ENCODE measurements at regions not wholly inside any gene's neighbourhood (a gene's known extent, or its start where the extent isn't known, plus 50 kb on each side); places are given as distances from the start of the nearest gene placed in this dataset.

DNA sequence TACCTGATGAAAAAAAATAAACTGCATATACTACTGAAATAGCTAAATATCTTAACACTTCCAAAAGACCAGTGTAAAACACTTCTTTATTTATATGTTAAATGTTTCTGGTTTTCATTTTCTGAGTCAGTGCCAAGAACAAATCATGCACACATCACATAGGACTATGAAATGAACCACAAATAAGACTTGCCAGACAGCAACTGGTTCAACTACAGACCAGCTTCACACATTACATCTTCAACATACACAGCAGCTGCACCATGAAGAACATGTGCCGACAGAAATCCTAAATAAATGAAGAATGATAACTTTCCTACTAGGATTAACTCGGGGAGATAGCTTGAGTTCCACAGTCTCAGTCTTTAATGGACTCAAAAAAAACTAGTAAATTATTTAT lies 168.3 kb upstream of the STXBP5 start:
- DNase-seq (ENCODE audit: low spot score), result no peak

DNA sequence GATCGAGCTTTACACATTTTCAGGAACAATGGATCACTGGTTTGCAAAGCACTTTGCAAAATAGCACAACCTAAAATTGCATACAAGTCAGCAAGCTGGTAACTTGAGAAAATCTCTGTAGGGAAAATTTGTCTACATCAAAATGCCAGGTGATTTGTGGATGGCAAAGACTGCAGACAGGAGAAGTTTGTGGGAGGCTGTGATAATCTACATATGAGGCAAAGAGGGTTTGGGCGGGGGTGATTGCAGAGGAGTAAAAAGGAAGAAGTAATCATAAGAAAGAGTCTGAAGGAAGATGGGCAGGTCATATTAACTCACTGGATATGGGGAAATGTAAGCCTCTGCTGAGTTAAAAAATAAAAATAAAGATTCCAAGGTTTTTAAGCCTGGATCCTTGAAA lies 166.3 kb upstream of the STXBP5 start:
- no peak for DNase-seq (ENCODE audit: low spot score)

DNA sequence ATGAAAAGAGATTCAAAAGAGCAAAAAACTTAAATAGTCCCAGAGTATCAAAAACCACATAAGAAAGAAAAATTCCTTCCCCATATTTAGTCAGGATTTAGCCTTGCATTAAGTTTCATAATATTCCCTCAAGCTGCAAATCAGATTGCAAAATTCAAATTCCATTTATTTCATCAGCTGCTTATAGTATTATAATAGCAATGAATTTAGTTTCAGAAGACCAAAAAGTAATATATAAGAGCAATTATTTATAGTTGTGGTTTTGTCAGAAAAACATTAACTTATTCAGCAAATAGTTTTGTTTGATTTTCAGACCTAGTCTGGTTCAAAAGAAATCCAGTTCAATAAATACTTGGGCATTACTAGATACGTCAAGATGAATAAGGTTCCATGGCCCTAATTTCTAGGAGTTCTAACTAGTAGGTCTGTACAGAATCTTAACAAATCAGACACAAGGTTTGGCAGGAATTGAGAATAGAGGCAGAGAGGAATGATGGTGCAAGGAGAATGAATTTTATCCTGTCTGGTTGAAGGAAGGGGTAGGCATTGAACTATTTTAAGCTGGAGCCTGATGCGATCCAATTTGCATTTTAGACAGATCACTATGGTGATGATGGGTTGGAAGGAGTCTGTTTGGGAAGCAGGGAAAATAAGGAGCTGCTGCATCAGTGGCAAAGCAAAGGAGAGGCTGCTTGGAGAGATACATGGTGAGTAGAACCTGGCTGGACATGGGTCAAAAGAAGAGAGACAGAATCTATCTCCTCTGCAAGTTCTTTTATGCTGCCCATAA lies 163.9 kb upstream of the STXBP5 start:
- no peak for DNase-seq (ENCODE audit: low spot score)

DNA sequence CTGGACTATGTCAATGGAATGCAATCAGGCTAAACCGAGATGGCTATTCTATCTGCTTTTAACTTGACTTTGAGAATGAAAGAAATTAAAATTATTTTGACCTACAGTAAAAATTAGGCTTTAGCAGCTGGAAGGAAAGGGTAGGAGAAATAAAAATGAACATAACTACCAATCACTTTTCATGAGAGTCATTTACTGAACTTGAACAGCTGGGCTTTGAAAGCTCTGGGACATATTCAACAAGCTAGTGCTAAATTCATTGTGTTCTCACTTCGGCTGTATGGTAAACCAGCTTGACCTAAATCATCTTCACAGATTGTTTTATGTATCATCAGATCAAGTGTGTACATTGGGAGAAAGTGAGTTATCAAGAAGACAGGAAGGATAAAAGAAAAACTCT lies 161.5 kb upstream of the STXBP5 start:
- DNase-seq (ENCODE audit: low spot score), result no peak

DNA sequence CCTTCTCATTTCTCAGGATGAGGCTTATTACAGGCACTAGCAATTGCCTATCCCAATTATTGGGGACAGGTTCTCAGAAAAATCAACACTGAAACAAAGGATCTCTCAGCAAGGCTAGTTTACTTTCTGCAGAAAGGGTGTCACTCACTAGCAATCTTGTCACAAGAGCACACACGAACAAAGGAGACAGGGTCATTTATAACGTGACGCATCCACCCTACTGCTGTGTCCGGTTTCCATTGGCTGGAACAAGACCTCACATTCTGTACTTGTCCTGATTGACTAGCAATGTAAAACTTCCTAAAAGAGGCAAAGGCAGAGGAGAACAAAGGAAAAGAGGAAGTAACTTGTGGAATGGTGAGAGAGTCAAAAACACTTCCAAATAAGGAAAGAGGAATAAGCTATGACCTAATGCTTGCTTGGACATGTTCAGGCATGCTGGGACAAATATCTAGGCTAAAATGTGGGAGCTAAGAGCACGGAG lies 160.2 kb upstream of the STXBP5 start:
- DNase-seq (ENCODE audit: low spot score), result no peak

DNA sequence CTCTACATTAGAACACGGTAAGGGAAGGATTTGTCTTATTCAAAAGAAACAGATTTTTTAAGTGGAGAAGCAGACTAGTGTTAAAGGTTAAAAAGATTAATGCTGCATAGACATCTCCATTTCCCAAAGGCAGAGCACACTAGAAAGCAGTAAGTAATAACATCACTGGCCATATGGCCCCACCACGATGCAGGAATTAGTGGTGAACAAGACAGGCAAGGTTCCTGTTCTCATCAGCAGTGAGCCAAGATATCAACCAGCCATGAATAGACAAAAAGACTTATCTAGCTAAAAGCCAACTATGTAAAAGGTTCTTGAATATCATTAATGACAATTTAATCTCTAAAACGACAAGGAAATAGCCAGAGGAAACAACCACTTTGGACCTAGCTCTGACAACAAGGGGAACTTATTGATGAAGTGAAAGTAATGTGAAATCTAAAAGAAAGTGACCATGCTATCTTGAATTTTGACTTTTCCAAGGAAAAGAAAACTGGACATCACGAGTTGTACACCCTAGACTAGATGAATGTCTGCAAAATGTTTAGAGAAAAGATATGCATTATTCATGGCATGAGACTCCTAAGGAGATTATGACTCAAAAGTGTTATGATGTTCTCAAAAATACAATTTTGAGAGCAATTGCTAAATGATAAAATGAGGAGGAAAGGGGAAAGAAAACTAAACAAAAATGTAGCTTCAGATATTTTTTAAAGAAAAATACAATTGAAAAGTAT lies 157.9 kb upstream of the STXBP5 start:
- no peak for DNase-seq (ENCODE audit: low spot score)

DNA sequence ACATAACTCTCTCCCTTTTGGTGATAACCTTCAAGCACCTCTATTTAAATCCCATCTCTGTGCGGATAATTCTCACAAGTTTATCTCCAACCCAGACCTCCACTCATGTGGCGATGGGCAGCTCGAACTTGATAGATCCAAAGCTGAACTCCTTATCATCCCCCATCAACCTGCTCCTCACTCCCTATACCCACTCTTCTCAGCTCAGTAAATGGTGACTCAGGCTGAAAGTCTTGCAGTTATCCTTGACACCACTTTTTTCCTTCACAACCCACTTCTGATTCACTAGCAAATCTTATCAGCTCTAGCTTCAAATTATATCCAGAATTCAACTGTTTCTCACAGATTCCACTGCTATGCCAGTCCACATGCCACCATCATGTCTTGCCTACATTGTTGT lies 155.3 kb upstream of the STXBP5 start:
- DNase-seq (ENCODE audit: low spot score), result no peak

DNA sequence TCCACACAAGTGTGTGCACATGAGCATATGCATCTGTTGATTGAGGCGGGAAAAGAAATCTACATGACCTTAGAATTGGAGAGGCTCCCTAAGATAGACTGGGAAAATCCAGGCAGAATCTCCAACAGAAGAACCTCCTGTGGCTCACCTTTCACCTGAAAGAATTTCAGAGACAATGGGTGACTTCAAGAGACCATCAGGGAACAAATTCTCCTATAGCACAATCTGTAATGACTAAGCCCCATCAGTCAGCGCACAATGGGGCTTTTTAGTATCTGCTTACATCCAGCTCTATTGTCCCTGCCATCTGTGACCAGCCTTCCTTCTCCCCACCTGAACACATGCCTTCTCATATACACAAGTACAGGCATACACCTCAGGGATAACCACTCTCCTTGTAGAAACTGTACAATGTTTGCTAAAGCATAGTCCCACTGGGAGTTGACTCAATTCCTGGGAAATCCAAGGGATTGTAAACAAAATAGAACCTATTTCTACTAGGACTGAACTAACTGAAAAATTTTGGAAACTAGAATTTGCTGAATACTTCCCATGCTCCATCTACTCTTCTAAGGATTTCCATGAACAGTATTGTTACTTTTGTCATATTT lies 150.8 kb upstream of the STXBP5 start:
- no peak for DNase-seq (ENCODE audit: low spot score)

DNA sequence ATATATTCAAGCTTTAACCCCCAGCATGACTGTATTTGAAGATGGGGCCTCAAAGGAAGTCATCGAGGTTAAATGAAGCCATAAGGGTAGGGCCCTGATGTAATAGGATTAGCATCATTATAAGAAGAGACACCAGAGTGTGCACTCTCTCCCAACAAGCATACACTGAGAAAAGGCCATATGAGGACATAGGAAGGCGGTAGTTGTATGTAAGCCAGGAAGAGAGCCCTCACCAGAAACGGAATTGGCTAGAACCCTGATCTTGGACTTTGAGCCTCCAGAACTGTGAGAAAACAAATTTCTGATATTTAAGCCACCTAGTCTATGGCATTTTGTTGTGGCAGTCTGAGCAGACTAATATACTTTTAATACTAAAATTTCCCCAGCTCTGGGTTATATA lies 150.1 kb upstream of the STXBP5 start:
- no peak for DNase-seq (ENCODE audit: low spot score)

DNA sequence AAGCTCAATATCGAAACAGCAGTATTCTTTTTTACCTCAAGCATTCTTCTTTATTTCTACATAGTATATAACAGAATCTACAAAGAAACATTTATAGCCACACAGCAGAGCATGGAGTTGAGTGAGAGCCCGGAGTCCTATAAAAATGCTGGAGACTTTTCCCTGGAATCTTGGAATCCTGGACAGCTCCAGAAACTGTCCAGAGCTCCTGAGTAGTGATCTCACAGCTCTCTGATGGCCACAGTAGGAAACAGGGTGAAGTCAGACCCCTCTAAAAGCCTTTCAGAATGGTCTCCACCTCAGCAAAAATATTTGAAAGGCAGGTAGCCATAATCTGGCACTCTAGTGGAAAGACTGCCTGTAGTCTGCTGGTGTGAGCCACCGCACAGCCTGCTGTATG lies 149.3 kb upstream of the STXBP5 start:
- DNase-seq (ENCODE audit: low spot score), result no peak

DNA sequence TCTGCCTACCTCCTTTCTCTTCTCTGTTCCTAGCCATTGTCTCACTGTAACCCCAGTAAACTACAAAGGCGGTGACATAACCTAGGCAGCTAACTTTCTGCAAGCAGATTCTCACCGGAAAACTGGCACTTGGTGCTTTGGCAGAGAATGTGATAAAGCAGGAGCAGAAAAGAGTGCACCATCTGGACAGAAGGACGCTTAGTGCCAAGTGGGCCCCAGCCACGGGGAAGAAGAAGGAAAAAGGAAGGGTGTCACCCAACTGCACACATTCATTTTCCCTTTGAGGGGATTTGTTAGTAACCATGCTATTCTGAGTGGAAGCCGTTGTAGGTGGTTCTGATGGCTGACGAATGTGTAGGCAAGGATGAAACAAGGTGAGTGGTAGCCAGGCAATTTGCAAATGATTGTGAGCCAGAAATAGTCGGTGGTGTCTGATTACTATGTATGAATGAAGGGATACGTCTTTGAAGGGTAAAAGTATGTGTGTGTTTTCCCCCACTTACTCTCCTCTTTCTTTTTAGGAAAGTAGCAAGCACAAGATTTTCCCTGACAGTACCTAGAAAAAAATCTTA lies 148.3 kb upstream of the STXBP5 start:
- no peak for DNase-seq (ENCODE audit: low spot score)

DNA sequence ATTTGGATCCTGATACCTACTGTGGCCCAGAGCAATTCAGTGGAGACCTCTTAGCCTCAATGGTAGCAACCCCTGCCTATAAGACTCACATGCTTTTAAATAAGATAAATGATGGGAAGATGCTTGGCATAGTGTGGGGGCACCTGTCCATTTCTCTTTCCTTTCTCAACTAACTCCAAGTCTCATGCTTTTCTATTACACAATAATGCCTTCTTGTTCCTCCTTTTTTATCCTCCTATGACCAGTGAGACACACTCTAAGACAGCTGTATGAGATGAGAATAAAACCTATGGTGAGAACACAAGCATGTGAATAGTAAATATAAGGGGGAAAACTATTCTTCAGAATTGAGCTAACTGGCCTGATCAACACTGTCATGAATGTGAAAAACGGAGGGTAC lies 147.0 kb upstream of the STXBP5 start:
- no peak for DNase-seq (ENCODE audit: low spot score)

DNA sequence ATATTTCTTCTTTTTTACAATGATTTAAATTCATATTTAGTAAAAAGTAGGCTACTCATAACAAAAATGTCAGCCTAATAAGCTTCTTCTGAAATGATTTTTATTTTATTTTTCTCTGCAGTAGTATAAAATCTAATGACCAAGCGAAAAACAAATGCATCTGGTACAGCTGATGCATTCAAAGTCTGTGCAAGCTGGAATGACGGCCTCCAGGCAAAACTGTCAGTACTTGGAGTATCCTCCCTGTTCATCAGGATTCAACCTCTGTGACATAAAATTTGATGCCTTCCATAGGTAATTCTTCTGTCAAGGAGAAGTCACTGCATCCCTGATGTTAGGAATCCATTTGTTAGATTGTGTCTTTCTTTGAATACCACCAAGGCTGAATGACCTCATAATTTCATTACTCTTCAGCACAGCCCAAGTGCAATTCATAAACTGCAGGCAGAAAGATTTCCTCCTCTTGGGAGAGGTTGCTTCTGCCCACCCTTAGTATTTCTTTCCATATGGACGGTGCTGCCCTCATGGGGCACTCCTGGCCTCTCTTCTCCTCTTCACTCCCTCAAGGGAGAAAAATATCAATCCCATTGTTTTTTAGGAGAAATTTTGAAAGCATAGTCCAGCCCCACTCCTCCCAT lies 146.4 kb upstream of the STXBP5 start:
- no peak for DNase-seq (ENCODE audit: low spot score)

DNA sequence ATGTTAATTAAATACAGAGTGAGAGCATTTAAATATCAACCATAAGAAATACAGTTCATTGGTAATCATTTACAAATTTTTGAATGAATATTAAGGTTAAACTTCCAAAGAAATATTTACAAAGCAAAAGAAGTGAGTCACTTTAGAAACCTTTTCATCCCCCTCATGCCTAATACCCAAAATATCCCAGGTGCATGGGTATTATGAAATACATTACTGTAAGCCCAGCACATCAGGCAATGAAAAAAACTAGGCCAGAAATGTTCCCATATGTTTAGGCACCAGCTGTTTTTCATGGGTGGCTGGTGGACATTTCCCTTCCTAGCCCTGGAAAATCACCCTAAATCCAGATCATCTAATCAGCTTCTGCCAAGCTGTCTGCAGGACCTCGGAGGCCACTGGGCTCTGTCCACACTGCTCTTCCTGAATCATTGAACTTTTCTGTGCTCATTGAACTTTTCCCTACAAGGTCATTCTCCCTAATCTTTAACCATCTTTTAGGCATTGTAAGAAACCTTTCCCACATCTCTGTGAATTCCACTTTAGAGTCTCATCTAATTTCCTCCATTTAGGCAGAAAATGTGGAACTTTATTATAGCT lies 145.3 kb upstream of the STXBP5 start:
- no peak for DNase-seq (ENCODE audit: low spot score)

DNA sequence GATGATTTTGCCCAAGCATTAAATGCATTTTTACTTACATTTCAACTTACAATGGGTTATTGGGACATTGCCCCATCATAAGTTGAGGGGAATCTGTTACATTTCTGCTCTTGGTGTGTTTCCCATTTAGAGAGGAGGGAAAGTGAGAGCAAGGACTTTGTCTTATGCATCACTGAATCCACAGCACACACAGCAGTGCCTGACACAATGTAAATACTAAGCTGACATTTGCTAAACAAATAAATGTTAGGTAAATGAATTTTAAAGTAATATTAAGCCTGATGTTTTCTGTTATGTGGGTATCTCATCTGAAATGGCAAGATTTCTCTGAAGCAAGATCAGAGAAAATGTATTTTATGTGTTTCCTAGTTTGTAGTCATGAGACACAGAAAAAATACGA lies 143.6 kb upstream of the STXBP5 start:
- no peak for DNase-seq (ENCODE audit: low spot score)

DNA sequence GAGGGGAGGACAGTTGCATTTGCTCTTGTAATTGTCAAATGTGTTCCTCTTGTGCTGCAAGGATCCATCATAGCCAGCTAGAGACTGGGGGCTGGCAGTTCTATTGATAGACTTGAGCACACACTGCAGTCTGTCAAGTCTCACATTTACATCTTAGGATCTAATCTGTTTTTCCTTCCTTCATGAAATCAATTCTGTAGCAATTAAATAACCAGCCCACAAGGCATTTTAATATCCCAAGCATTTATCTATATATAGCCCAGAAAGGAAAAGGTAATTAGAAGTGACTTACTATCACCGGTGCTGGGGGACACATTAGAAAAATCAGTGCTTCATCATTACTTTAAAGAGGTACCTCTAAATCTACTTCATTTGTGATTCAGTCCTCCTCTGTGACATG lies 143.0 kb upstream of the STXBP5 start:
- no peak for DNase-seq (ENCODE audit: low spot score)

DNA sequence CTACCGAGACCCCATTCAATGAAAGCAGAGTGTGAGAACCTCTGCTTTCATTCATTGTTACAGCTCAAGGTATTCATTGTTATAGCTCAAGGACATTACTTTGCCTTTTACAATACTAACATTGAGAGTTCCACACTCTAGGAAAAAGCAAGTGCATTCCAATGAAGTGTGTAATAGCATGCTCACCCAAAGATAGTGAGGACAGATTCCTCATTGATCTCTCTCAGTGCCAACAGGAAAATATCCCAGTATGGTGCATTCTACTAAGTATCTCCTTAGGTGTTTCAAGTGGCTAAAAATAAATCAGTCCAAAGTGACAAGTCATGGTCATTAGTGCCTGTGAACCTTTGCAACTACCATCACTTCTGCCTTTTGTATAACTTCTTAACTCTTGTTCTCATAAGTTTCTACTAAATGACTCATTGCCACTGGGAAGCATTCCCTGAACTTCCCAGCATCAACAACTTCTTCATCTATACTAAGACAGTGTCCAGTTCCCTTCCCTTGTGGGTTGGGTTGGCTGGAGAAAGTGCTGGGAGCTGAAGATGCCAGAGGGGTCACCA lies 140.7 kb upstream of the STXBP5 start:
- peak; percentile 0 for DNase-seq (ENCODE audit: low spot score)

DNA sequence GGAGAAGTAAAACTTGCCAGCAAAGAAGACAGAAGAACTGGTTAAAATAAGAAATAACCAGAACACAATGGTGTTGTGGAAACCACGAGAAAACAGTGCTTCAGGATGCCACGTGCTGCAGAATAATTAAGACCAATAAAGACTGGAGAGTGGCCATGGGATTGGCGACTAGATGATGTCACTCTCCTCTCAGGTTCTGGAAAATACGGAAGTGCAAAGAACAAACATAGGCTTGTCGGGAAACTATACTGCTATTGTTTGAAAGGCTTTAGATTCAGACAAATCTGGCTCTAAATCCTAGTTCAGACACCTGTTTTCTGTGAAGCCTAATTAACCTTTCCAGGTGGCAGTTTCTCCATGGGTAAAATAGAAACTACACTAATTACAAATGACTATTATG lies 138.4 kb upstream of the STXBP5 start:
- DNase-seq (ENCODE audit: low spot score), result peak; percentile 15

DNA sequence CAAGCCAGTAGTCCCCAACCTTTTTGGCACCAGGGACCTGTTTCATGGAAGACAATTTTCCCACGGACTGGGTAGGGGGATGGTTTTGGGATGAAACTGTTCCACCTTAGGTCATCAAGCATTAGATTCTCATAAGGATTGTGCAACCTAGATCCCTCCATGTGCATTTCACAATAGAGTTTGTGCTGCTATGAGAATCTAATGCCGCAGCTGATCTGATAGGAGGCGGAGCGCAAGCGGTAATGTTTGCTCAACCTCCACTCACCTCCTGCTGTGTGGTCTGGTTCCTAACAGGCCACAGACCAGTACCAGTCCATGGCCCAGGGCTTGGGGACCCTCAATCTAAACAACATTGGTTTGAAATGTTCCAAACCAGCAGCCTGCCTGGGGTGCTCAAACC lies 137.0 kb upstream of the STXBP5 start:
- no peak for DNase-seq (ENCODE audit: low spot score)

DNA sequence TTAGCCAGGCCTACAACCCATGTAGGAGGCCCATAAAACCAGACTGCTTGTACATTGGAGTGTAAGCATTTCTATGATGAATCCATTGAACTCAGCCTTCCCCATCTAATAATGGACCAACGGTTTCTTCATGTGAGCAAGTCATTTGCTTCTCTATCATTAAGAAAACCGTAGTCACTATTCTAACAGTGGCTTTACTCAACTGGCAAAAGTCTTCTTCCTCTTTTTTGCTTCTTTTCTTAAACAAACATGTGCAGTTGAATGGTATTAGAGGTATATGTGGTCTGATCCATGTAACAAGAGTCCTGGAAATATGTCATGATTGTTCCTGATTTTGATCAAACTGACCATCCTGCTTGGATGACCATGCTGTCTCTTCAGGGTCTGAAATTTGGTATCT lies 132.4 kb upstream of the STXBP5 start:
- DNase-seq (ENCODE audit: low spot score), result no peak

DNA sequence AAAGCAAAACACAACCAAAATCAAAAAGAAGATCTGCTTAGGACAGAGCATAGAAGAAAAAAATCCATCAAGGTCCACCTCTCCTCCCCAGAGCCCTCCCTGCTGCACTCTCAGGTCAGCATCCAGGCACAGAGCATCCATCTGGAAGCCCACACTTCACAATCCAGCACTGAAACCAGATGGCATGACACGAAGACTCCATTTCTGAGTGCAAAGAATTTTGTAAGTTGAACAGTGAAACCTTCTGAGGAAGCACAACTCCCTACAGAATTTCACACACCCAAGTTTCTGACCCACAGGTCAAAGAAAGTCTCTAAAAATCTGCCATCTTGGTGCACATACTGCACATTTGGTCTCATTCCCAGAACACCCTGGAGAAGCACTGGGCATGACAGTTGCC lies 128.8 kb upstream of the STXBP5 start:
- DNase-seq (ENCODE audit: low spot score), result no peak

DNA sequence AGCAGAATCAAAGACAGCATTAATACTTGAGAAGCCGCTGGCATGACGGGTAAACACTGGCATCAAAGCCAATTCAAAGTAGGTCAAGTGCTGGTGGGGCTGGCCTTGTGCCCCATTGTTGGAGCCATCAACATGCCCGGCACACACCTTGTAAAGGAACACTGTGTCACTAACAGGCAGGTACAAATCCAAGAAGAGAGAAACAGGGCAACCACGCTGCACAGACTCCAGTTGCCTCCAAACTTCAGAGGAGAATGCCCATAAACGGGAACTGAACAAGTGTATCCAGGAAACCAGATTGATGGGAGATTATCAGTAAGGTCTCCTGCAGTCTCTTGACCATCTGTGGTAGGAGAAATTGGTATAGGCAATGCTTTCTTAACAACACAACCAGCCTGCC lies 127.0 kb upstream of the STXBP5 start:
- no peak for DNase-seq (ENCODE audit: low spot score)

Measured in SW480 (cell line).